Daoy (cell line): ENCODE measurements at regions not wholly inside any gene's neighbourhood (a gene's known extent, or its start where the extent isn't known, plus 50 kb on each side); places are given as distances from the start of the nearest gene placed in this dataset.
"Not testable (repeated sequence)": the region's sequence is repeated elsewhere in the genome, so short reads cannot be mapped to it uniquely, and the experiment has no call there.

ENCODE experiments used
- DNase-seq: peaks from one replicate; pipeline ENCODE4 v3.0.0-alpha.2; 2015; ENCODE audit warnings: low read depth

- peak; percentile 62 for DNase-seq
These were observed 97.9 kb upstream of the MTHFD1L start for GRCh38 chr6:150767571-150768018.

GRCh38 chr6:150770637-150771036 lies 94.9 kb upstream of the MTHFD1L start:
- DNase-seq, result no peak

GRCh38 chr6:150773969-150774368 lies 91.5 kb upstream of the MTHFD1L start:
- DNase-seq, result no peak

- no peak for DNase-seq
These were observed 89.9 kb upstream of the MTHFD1L start for GRCh38 chr6:150775415-150776203.

GRCh38 chr6:150777736-150778135 lies 87.8 kb upstream of the MTHFD1L start:
- DNase-seq, result no peak

GRCh38 chr6:150783813-150784212 lies 81.7 kb upstream of the MTHFD1L start:
- DNase-seq, result no peak

- DNase-seq, result no peak
These were observed 78.1 kb upstream of the MTHFD1L start for GRCh38 chr6:150787429-150787828.

- no peak for DNase-seq
These were observed 77.4 kb upstream of the MTHFD1L start for GRCh38 chr6:150788089-150788488.

- not testable (repeated sequence) for DNase-seq
These were observed 75.6 kb upstream of the MTHFD1L start for GRCh38 chr6:150789906-150790305.

- DNase-seq, result no peak
These were observed 73.8 kb upstream of the MTHFD1L start for GRCh38 chr6:150791717-150792116.

GRCh38 chr6:150797949-150798348 lies 67.6 kb upstream of the MTHFD1L start:
- no peak for DNase-seq

- no peak for DNase-seq
These were observed 66.2 kb upstream of the MTHFD1L start for GRCh38 chr6:150799276-150799805.

- DNase-seq, result no peak
These were observed 64.7 kb upstream of the MTHFD1L start for GRCh38 chr6:150800674-150801314.

- DNase-seq, result no peak
These were observed 58.7 kb upstream of the MTHFD1L start for GRCh38 chr6:150806790-150807189.

GRCh38 chr6:150813319-150813992 lies 52.0 kb upstream of the MTHFD1L start:
- peak; percentile 75 for DNase-seq

GRCh38 chr6:150813993-150814359 lies 51.5 kb upstream of the MTHFD1L start:
- DNase-seq, result peak; percentile 81
